ENCODE measurements at regions not wholly inside any gene's neighbourhood (a gene's known extent, or its start where the extent isn't known, plus 50 kb on each side); places are given as distances from the start of the nearest gene placed in this dataset.

GRCh38 chr6:71486461-71486860, 197.8 kb downstream of the OGFRL1 start:
- no peak for TF ChIP-seq CTCF (IDR thresholded peaks at IDR 0.05; ENCODE audit: extremely low read depth in 1 of 2, insufficient read depth in 1 of 2, low read depth in 1 of 2, low read length in 2 of 2)
- TF ChIP-seq, protein P1, sequence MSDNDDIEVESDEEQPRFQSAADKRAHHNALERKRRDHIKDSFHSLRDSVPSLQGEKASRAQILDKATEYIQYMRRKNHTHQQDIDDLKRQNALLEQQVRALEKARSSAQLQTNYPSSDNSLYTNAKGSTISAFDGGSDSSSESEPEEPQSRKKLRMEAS (IDR thresholded peaks at IDR 0.05; ENCODE audit: insufficient read depth, insufficient read length) = no peak
- TF ChIP-seq POLR2A (IDR thresholded peaks at IDR 0.05; ENCODE audit: low read depth, low read length) = no peak
- no peak for TF ChIP-seq EZH2 (IDR thresholded peaks at IDR 0.05; ENCODE audit: borderline replicate concordance, low read depth, low read length, severe bottlenecking)
- TF ChIP-seq FOS (IDR thresholded peaks at IDR 0.05; ENCODE audit: borderline replicate concordance, insufficient read depth, low read length) = no peak
